K562 (cell line): ENCODE measurements at regions not wholly inside any gene's neighbourhood (a gene's known extent, or its start where the extent isn't known, plus 50 kb on each side); places are given as distances from the start of the nearest gene placed in this dataset.

Experiments used
- CEBPG ChIP-seq, 3 experiments: fragments of 200-800 bp in 1 of 3; sonication (Bioruptor generic) in 1 of 3; sonication (generic) in 1 of 3; formaldehyde crosslinking in 1 of 3; IDR thresholded peaks in 2 of 3; conservative IDR thresholded peaks in 1 of 3; 2 replicates each; pipeline versions ENCODE4 v1.6.1 to v1.8.0; 2016 to 2022; ENCODE audit warnings: missing compliant biosample characterization in 2 of 3, missing genetic modification characterization in 2 of 3, mild to moderate bottlenecking in 1 of 3, missing genetic modification reagents in 1 of 3
- CLOCK ChIP-seq: fragments of 250-450 bp; sonication (Bioruptor Pico); IDR thresholded peaks from 2 replicates; pipeline ENCODE4 v1.4.0; 2020; ENCODE audit warnings: mild to moderate bottlenecking, moderate library complexity, borderline replicate concordance
- GABPB1 ChIP-seq: sonication (generic); formaldehyde crosslinking; IDR thresholded peaks from 2 replicates; pipeline ENCODE4 v1.8.0; 2022; ENCODE audit warnings: mild to moderate bottlenecking, missing genetic modification reagents
- RBM34 ChIP-seq: fragments of 200-400 bp; formaldehyde crosslinking; IDR thresholded peaks from 2 replicates; pipeline ENCODE4 v1.6.1; 2018; ENCODE audit warnings: low read length, borderline replicate concordance; ENCODE audit not compliant: insufficient read depth
- SMAD4 ChIP-seq: fragments of 250-450 bp; sonication (Bioruptor Pico); conservative IDR thresholded peaks from 2 replicates; pipeline ENCODE4 v1.8.0; 2021; ENCODE audit warnings: inconsistent platforms, mild to moderate bottlenecking, moderate library complexity
- SOX6 ChIP-seq: fragments of 450-650 bp; IDR thresholded peaks from 2 replicates; pipeline ENCODE4 v1.6.1; 2014; ENCODE audit warnings: mild to moderate bottlenecking
- SRSF3 ChIP-seq: fragments of 200-400 bp; formaldehyde crosslinking; IDR thresholded peaks from 2 replicates; pipeline ENCODE4 v1.6.1; 2016; ENCODE audit warnings: mild to moderate bottlenecking, low read length, moderate library complexity; ENCODE audit not compliant: insufficient read depth
- ZBTB12 ChIP-seq: fragments of 250-450 bp; sonication (Bioruptor Pico); IDR thresholded peaks from 2 replicates; pipeline ENCODE4 v1.4.0; 2020
- ZNF318 ChIP-seq, 2 experiments: fragments of 450-650 bp; IDR thresholded peaks; 2 replicates each; pipeline ENCODE4 v1.6.1; 2016; ENCODE audit warnings: mild to moderate bottlenecking in 2 of 2, borderline replicate concordance in 1 of 2, low read depth in 1 of 2, moderate library complexity in 1 of 2
- ZNF639 ChIP-seq, 2 experiments: fragments of 200-800 bp in 1 of 2; sonication (Bioruptor generic) in 1 of 2; sonication (generic) in 1 of 2; formaldehyde crosslinking in 1 of 2; IDR thresholded peaks in 1 of 2; conservative IDR thresholded peaks in 1 of 2; 2 replicates each; pipeline versions ENCODE4 v1.5.0 to v1.6.1; 2016 to 2020; ENCODE audit warnings: missing compliant biosample characterization in 1 of 2, missing genetic modification characterization in 1 of 2, missing genetic modification reagents in 1 of 2

GRCh38 chr2:39494784-39495251 lies 57.7 kb upstream of the MAP4K3 start (continued):
- TF ChIP-seq CLOCK (no peak), ZNF639 (CRISPR knock-in tag; conservative IDR thresholded peaks at IDR 0.05 in 1 of 2, IDR thresholded peaks at IDR 0.05 in 1 of 2) (no peak), RBM34 (no peak), SOX6 (0 out of 2 replicates have a peak, but pooled peaks have one; percentile 31), ZNF318 (IDR thresholded peaks at IDR 0.05; ENCODE audit: borderline replicate concordance in 1 of 2, low read depth in 1 of 2) (no peak), GABPB1 (CRISPR knock-in tag) (no peak), SMAD4 (0 out of 2 replicates have a peak, but pooled peaks have one; percentile 17), ZBTB12 (CRISPR knock-in tag) (no peak), CEBPG (CRISPR knock-in tag; IDR thresholded peaks at IDR 0.05) (peak; percentile 69; the same call in 1 of the 2 replicates), CEBPG (tag; conservative IDR thresholded peaks at IDR 0.05 in 1 of 2, IDR thresholded peaks at IDR 0.05 in 1 of 2) (peak in 1 of 2 experiments; percentile 80; a peak in 2 of 4 replicates), SRSF3 (no peak)
